ENCODE measurements at regions not wholly inside any gene's neighbourhood (a gene's known extent, or its start where the extent isn't known, plus 50 kb on each side); places are given as distances from the start of the nearest gene placed in this dataset.

DNA sequence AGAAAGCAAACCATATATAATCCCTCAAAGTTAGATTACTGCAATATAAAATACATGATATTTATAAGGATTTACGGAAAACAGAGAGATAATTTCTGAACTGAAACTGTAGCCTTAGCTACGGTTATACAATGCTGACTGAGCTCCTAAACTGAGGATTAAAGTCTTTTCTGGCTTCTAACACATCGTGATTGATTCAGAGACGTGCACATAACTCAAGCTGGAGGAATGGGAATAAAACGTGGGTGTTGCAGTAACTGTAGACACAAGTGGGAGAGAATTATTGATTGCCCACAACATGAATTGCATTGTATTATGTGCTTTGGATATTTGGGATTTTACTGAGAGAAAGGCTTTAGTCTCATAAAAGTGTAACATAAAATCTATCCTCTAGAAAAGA is 418.0 kb upstream of the OPRM1 start (continued):
- TF ChIP-seq RFX1 (IDR thresholded peaks at IDR 0.05) (no peak), ZNF212 (CRISPR knock-in tag; IDR thresholded peaks at IDR 0.05) (no peak), ARHGAP35 (IDR thresholded peaks at IDR 0.05; ENCODE audit: partially characterized antibody) (no peak)
- TF ChIP-seq, protein P1, sequence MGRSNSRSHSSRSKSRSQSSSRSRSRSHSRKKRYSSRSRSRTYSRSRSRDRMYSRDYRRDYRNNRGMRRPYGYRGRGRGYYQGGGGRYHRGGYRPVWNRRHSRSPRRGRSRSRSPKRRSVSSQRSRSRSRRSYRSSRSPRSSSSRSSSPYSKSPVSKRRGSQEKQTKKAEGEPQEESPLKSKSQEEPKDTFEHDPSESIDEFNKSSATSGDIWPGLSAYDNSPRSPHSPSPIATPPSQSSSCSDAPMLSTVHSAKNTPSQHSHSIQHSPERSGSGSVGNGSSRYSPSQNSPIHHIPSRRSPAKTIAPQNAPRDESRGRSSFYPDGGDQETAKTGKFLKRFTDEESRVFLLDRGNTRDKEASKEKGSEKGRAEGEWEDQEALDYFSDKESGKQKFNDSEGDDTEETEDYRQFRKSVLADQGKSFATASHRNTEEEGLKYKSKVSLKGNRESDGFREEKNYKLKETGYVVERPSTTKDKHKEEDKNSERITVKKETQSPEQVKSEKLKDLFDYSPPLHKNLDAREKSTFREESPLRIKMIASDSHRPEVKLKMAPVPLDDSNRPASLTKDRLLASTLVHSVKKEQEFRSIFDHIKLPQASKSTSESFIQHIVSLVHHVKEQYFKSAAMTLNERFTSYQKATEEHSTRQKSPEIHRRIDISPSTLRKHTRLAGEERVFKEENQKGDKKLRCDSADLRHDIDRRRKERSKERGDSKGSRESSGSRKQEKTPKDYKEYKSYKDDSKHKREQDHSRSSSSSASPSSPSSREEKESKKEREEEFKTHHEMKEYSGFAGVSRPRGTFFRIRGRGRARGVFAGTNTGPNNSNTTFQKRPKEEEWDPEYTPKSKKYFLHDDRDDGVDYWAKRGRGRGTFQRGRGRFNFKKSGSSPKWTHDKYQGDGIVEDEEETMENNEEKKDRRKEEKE (IDR thresholded peaks at IDR 0.05; ENCODE audit: borderline replicate concordance in 1 of 2, control insufficient read depth in 1 of 2, low read depth in 2 of 2, low read length in 1 of 2): no peak

DNA sequence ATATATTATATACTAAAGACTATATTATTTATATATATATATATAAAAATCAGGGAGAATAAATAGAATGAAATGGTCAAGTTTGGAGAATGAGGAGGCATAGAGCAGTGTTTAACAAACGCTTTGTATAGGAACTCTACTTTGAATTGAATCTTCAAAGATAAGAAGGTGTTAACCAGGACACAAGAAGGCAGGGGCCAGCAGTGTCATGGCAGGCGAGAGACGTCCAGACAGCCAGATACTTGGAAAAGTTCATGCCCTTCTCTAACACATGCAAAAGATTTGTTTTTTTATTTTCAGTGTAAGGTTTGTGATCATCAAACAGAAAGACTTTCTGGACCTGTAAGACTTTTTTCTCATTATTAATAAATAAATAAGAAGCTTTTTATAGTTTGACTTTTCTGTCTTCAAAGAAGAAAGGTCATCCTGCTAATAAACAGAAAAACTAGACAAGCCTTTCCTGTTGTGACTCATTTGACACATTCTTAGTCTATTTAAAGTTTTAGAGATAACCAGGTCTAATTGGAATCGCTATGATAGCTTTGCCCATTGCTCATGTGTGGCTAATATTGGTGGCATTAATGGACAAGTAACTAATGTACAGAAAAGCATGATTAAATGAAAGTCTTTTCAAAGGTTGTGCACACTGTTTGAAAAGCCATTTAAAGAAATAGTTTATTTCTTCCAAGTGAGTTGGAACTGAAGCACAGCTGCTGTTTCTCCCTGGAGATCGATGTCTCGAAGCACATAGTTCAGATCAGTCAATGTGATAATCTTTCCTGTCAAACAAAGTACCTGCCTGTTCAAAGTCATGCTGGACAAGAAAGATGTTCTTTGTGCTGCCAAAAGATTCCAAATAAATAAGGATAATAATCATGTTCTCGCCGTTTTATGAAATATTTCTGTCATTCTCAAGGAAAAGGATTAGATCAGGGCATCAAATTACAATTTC is 420.4 kb upstream of the OPRM1 start:
- no peaks in the 10 kb centered on the region for H3K36me3 ChIP-seq (ENCODE audit: control insufficient read depth, insufficient read depth, low read length)
- H3K4me2 ChIP-seq (ENCODE audit: insufficient read depth, low read length): no peak overlapping the region
- FAIRE-seq (no peak), DNase-seq (ENCODE audit: extremely low read depth in 1 of 4, low spot score in 3 of 4) (no peak), ATAC-seq (no peak)
- no peaks in the 10 kb centered on the region for H3K9me1 ChIP-seq (ENCODE audit: control insufficient read depth, insufficient read depth, low read length)
- intact Hi-C loops (cut with micrococcal nuclease): no loop called here
- 2% methylated on average over 8 of the region's 8 CpGs for WGBS (ENCODE audit: insufficient coverage, low coverage, missing lambda C conversion rate)
- H3K9ac ChIP-seq (ENCODE audit: insufficient read depth in 1 of 2, low read depth in 2 of 2, low read length in 2 of 2): no peak overlapping the region
- in situ Hi-C loops (cut with MboI): no loop called here
- no peaks in the 10 kb centered on the region for H3K4me1 ChIP-seq (replicated peaks in 1 of 2; ENCODE audit: control insufficient read depth in 2 of 2, insufficient read depth in 2 of 2, low read length in 2 of 2)
- no peak overlapping the region for H3K27ac ChIP-seq (ENCODE audit: extremely low read depth, low read depth, low read length)
- no peaks in the 10 kb centered on the region for H3K79me2 ChIP-seq (ENCODE audit: control insufficient read depth, insufficient read depth, low read length)
- POLR2A ChIA-PET: no interaction called here
- no TSS peak for BruUV-seq (replicated peaks)
- CTCF ChIA-PET (ENCODE audit: low intra/inter-chr PET ratio): no interaction called here
- no peaks in the 10 kb centered on the region for H3K27me3 ChIP-seq (ENCODE audit: control insufficient read depth in 2 of 2, insufficient read depth in 2 of 2, low read length in 2 of 2)
- H3K9me3 ChIP-seq (replicated peaks; ENCODE audit: control insufficient read depth, insufficient read depth, low read depth, low read length): no peaks in the 10 kb centered on the region
- no peak overlapping the region for H3K4me3 ChIP-seq
- H2AFZ ChIP-seq (ENCODE audit: low read depth, low read length): no peak overlapping the region
- no peaks in the 10 kb centered on the region for H4K20me1 ChIP-seq (replicated peaks; ENCODE audit: control insufficient read depth, insufficient read depth, low read length)
- no peak for TF ChIP-seq SOX6 (IDR thresholded peaks at IDR 0.05)
- TF ChIP-seq NCOA6 (IDR thresholded peaks at IDR 0.05): no peak
- no peak for TF ChIP-seq ILK (tag; IDR thresholded peaks at IDR 0.05; ENCODE audit: borderline replicate concordance, low read depth)
- TF ChIP-seq ZNF395 (CRISPR knock-in tag; IDR thresholded peaks at IDR 0.05): no peak
- TF ChIP-seq, protein P2, sequence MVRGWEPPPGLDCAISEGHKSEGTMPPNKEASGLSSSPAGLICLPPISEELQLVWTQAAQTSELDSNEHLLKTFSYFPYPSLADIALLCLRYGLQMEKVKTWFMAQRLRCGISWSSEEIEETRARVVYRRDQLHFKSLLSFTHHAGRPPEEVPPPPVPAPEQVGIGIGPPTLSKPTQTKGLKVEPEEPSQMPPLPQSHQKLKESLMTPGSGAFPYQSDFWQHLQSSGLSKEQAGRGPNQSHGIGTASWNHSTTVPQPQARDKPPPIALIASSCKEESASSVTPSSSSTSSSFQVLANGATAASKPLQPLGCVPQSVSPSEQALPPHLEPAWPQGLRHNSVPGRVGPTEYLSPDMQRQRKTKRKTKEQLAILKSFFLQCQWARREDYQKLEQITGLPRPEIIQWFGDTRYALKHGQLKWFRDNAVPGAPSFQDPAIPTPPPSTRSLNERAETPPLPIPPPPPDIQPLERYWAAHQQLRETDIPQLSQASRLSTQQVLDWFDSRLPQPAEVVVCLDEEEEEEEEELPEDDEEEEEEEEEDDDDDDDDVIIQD (CRISPR knock-in tag; IDR thresholded peaks at IDR 0.05): no peak
- no peak for TF ChIP-seq MXD1 (CRISPR knock-in tag; IDR thresholded peaks at IDR 0.05; ENCODE audit: borderline replicate concordance, poor library complexity, severe bottlenecking)
- no peak for TF ChIP-seq JUNB (CRISPR knock-in tag; conservative IDR thresholded peaks at IDR 0.05)
